Naive thymus-derived CD8-positive, alpha-beta T cell (primary cell): ENCODE measurements at regions not wholly inside any gene's neighbourhood (a gene's known extent, or its start where the extent isn't known, plus 50 kb on each side); places are given as distances from the start of the nearest gene placed in this dataset.
A peak's percentile ranks its signal among the peaks of the same experiment; 100 is the strongest.

Experiments
- ATAC-seq, 2 donors: fragments of 150-1000 bp; cut with Tn5 transposase in 1 of 2; sonication (Bioruptor Pico), chemical (Tn5 transposase) in 1 of 2; 1 replicate in 1 of 2; 2 replicates in 1 of 2; pipeline ENCODE4 v1.10.0; 2021; ENCODE audit warnings: mild to moderate bottlenecking in 2 of 2, moderate library complexity in 2 of 2
- POLR2A ChIA-PET: fragments of 350-600 bp; sonication (Branson Sonifier 250); formaldehyde crosslinking; loops from one replicate; lab custom pipeline; 2021; ENCODE audit warnings: antibody characterized with exemption; lab: Charles Lee
- DNase-seq, 10 donors: peaks; one replicate each; pipeline versions ENCODE4 v3.0.0 to v3.0.0-alpha.2; 2020 to 2022
- H3K27ac Mint-ChIP-seq, 10 donors: one replicate each; pipeline ENCODE4 v1.8.0; 2020 to 2022; ENCODE audit warnings: mild to moderate bottlenecking in 10 of 10, mixed read lengths in 10 of 10, moderate library complexity in 4 of 10, inconsistent platforms in 1 of 10
- H3K27me3 Mint-ChIP-seq, 5 donors: one replicate each; pipeline ENCODE4 v1.8.0; 2021 to 2022; ENCODE audit warnings: mixed read lengths in 5 of 5
- H3K36me3 Mint-ChIP-seq, 3 donors: one replicate each; pipeline ENCODE4 v1.8.0; 2020 to 2022; ENCODE audit warnings: mixed read lengths in 3 of 3, mild to moderate bottlenecking in 2 of 3, inconsistent platforms in 1 of 3
- H3K4me1 Mint-ChIP-seq, 4 donors: one replicate each; pipeline ENCODE4 v1.8.0; 2021 to 2022; ENCODE audit warnings: mixed read lengths in 4 of 4
- H3K4me3 Mint-ChIP-seq, 10 donors: one replicate each; pipeline ENCODE4 v1.8.0; 2020 to 2022; ENCODE audit warnings: mild to moderate bottlenecking in 10 of 10, mixed read lengths in 10 of 10, moderate library complexity in 6 of 10, inconsistent platforms in 1 of 10
- H3K9me3 Mint-ChIP-seq, 9 donors: one replicate each; pipeline ENCODE4 v1.8.0; 2020 to 2022; ENCODE audit warnings: mixed read lengths in 9 of 9, mild to moderate bottlenecking in 3 of 9, inconsistent platforms in 1 of 9, moderate library complexity in 1 of 9

GRCh38 chr4:54505996-54506395 is 151.8 kb upstream of the KIT start:
- no peak overlapping the region for H3K27ac Mint-ChIP-seq
- no peaks in the 10 kb centered on the region for H3K4me1 Mint-ChIP-seq
- ATAC-seq = no peak
- no peak overlapping the region for H3K4me3 Mint-ChIP-seq
- POLR2A ChIA-PET = no interaction called here
- peaks cover 0 to 10% (median 5%) of the 10 kb centered on the region in 5 donors for H3K27me3 Mint-ChIP-seq
- no peak for DNase-seq
- H3K36me3 Mint-ChIP-seq = peaks cover 0 to 6% (median 0%) of the 10 kb centered on the region in 3 donors
- peaks cover 0 to 23% (median 6%) of the 10 kb centered on the region in 9 donors for H3K9me3 Mint-ChIP-seq

GRCh38 chr4:54509057-54509456 is 148.7 kb upstream of the KIT start:
- Mint-ChIP-seq H3K9me3 (peaks cover 0 to 23% (median 6%) of the 10 kb centered on the region in 9 donors), H3K4me1 (peaks cover 0 to 2% (median 0%) of the 10 kb centered on the region in 4 donors), H3K27me3 (peaks cover 0 to 8% (median 3%) of the 10 kb centered on the region in 5 donors), H3K27ac (no peak overlapping the region), H3K36me3 (peaks cover 0 to 6% (median 0%) of the 10 kb centered on the region in 3 donors), H3K4me3 (no peak overlapping the region)
- POLR2A ChIA-PET = no interaction called here
- no peak for ATAC-seq
- no peak for DNase-seq

GRCh38 chr4:54513204-54513603 is 144.6 kb upstream of the KIT start:
- POLR2A ChIA-PET = no interaction called here
- H3K27me3 Mint-ChIP-seq = peaks cover 0 to 6% (median 3%) of the 10 kb centered on the region in 5 donors
- peaks cover 0 to 3% (median 0%) of the 10 kb centered on the region in 9 donors for H3K9me3 Mint-ChIP-seq
- DNase-seq (no peak), ATAC-seq (no peak)
- H3K4me3 Mint-ChIP-seq = no peak overlapping the region
- H3K4me1 Mint-ChIP-seq = peaks cover 0 to 2% (median 0%) of the 10 kb centered on the region in 4 donors
- no peaks in the 10 kb centered on the region for H3K36me3 Mint-ChIP-seq
- H3K27ac Mint-ChIP-seq = no peak overlapping the region

DNA sequence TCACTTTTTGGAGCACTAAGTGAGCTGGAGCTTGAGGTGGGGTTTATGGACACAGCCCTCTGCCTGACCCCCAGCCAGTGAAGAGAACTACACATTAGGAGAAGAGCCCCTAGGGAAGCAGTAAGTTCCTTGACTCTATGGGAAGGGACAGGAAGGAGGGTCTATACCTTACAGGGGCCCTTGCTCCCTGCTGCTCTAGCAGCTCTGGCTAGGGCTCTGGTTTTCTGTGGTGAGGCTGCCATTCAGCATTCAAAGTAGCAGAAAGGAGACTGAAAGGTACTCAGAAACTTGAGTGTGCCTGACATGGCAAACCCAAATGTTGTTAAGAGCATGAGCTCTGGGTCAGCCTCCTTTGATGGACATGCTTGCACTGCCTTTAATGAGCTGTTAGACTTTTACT is 144.0 kb upstream of the KIT start:
- peaks cover 0 to 3% (median 0%) of the 10 kb centered on the region in 9 donors for H3K9me3 Mint-ChIP-seq
- DNase-seq (no peak), ATAC-seq (no peak)
- no peaks in the 10 kb centered on the region for H3K36me3 Mint-ChIP-seq
- peaks cover 0 to 2% (median 0%) of the 10 kb centered on the region in 4 donors for H3K4me1 Mint-ChIP-seq
- no peak overlapping the region for H3K27ac Mint-ChIP-seq
- H3K27me3 Mint-ChIP-seq = peaks cover 0 to 6% (median 3%) of the 10 kb centered on the region in 5 donors
- H3K4me3 Mint-ChIP-seq = no peak overlapping the region
- POLR2A ChIA-PET = no interaction called here

- Mint-ChIP-seq H3K27me3 (peaks cover 0 to 6% (median 1%) of the 10 kb centered on the region in 5 donors), H3K36me3 (no peaks in the 10 kb centered on the region), H3K4me1 (peaks cover 0 to 2% (median 0%) of the 10 kb centered on the region in 4 donors), H3K4me3 (no peak overlapping the region), H3K27ac (no peak overlapping the region), H3K9me3 (peaks cover 0 to 3% (median 0%) of the 10 kb centered on the region in 9 donors)
- no peak for ATAC-seq
- POLR2A ChIA-PET = no interaction called here
- no peak for DNase-seq
Measured at GRCh38 chr4:54516556-54517215, 141.1 kb upstream of the KIT start.

- no peak overlapping the region for H3K27ac Mint-ChIP-seq
- H3K4me3 Mint-ChIP-seq = no peak overlapping the region
- no peaks in the 10 kb centered on the region for H3K36me3 Mint-ChIP-seq
- DNase-seq (no peak), ATAC-seq (no peak)
- no peaks in the 10 kb centered on the region for H3K4me1 Mint-ChIP-seq
- peaks cover 0 to 3% (median 0%) of the 10 kb centered on the region in 5 donors for H3K27me3 Mint-ChIP-seq
- H3K9me3 Mint-ChIP-seq = peaks cover 0 to 3% (median 0%) of the 10 kb centered on the region in 9 donors
- POLR2A ChIA-PET = no interaction called here
Measured at GRCh38 chr4:54517781-54518444, 139.8 kb upstream of the KIT start.

DNA sequence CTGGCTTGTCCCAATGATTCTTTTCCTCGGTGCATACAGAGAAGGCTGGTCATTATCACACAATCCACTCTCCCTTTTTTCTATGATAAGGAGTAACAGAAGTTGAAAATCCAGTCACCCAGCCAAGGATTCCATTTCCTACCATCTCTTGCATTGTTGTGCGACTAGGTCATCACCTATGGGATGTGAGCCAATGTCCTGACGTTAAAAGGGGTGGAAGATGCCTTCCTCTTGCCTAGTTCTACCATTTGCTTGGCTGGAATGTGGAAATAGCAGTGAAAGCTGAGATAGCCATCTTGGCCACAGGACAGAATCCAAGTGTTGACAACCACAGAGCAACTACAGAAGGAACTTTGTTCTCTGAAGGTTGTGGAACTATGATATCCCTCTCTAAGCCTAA is 132.2 kb upstream of the KIT start:
- no peaks in the 10 kb centered on the region for H3K4me1 Mint-ChIP-seq

DNA sequence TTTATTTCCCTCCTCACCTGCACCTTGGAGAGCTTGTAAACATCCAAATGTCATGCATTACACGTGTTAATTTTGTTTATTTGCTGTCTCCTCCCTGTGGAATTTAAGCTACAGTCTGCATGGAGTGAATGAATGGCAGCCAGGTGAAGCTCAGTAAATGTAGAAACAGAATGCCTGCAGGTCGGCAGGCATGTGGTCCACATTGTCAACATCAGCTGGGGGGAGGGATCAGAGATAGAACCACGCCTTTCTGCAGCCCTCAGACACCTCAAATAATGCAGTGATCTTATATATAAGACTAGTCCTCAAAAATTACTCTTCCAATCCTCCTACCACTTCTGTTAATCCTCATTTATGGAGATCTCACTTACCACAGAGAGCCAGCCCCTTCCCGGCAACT is 131.2 kb upstream of the KIT start:
- Mint-ChIP-seq H3K27ac (no peak overlapping the region), H3K4me3 (no peak overlapping the region), H3K36me3 (no peaks in the 10 kb centered on the region), H3K9me3 (peaks cover 0 to 4% (median 0%) of the 10 kb centered on the region in 9 donors), H3K27me3 (peaks cover 0 to 3% (median 0%) of the 10 kb centered on the region in 5 donors), H3K4me1 (no peaks in the 10 kb centered on the region)
- POLR2A ChIA-PET = no interaction called here
- no peak for ATAC-seq
- DNase-seq = no peak

More for the DNA sequence above, 132.2 kb upstream of the KIT start:
- H3K27me3 Mint-ChIP-seq = peaks cover 0 to 3% (median 0%) of the 10 kb centered on the region in 5 donors
- H3K4me3 Mint-ChIP-seq = no peak overlapping the region
- no peak for ATAC-seq
- POLR2A ChIA-PET = no interaction called here
- no peak overlapping the region for H3K27ac Mint-ChIP-seq
- no peaks in the 10 kb centered on the region for H3K36me3 Mint-ChIP-seq
- no peak for DNase-seq
- H3K9me3 Mint-ChIP-seq = peaks cover 0 to 4% (median 0%) of the 10 kb centered on the region in 9 donors

GRCh38 chr4:54527532-54527931 is 130.2 kb upstream of the KIT start:
- ATAC-seq = no peak
- no peak overlapping the region for H3K27ac Mint-ChIP-seq
- no peaks in the 10 kb centered on the region for H3K36me3 Mint-ChIP-seq
- H3K9me3 Mint-ChIP-seq = peaks cover 0 to 4% (median 0%) of the 10 kb centered on the region in 9 donors
- DNase-seq = no peak
- no peak overlapping the region for H3K4me3 Mint-ChIP-seq
- POLR2A ChIA-PET = no interaction called here
- no peaks in the 10 kb centered on the region for H3K4me1 Mint-ChIP-seq
- H3K27me3 Mint-ChIP-seq = peaks cover 0 to 3% (median 0%) of the 10 kb centered on the region in 5 donors

DNA sequence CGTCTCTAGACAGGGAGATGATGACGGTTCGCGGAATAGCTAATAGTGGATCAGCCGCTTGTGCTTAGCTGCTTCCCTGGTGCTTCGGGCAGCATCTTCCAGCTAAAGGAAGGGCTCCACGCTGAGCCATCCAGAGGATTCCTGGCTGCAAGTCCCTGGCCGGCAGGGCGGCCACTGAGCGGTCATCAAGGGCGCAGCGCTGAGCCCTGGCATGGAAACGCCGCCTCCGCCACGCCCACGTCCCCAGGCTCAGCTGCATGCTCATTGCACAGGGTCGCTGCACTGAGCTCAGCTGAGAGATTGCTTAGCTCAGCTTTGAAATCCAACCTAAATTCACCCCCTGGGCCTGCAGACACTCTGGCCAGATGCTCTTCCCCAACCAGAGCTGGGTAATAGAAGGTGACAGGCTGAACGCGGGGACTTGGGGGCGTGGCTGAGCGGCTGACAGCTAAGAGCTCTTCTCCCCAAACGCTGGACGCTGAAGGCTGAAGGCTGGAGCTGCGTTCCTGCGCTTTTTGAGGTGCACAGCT is 118.2 kb upstream of the KIT start:
- peak overlapping the region in 1 of 10 donors; percentile 31 for H3K27ac Mint-ChIP-seq
- H3K27me3 Mint-ChIP-seq = peaks cover 5 to 29% (median 21%) of the 10 kb centered on the region in 5 donors
- no peaks in the 10 kb centered on the region for H3K36me3 Mint-ChIP-seq
- peak overlapping the region in 6 of 10 donors; percentile 12 to 49 (median 26) for H3K4me3 Mint-ChIP-seq
- peaks cover 2 to 11% (median 3%) of the 10 kb centered on the region in 4 donors for H3K4me1 Mint-ChIP-seq
- DNase-seq (no peak), ATAC-seq (no peak)
- POLR2A ChIA-PET = no interaction called here
- peaks cover 0 to 5% (median 0%) of the 10 kb centered on the region in 9 donors for H3K9me3 Mint-ChIP-seq

DNA sequence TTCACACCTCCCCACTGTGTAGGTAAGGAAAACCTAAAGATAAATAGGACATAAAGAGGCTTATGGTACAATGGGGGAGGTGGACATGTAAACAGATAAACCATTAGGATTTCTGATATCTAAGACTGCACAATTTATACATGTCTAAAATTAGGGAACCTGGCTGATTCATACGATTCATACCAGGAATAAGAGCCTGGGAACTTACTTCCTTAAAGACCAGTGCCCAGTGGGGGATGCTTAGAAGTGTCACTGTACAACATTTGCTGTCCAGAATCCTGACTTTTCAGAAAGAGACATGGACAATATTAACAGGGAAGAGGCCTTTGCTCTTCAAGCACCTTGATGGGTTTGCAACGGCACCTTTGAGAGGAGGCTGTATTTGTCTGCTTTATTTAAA is 116.8 kb upstream of the KIT start:
- no peak for ATAC-seq
- no peak overlapping the region for H3K4me3 Mint-ChIP-seq
- H3K27ac Mint-ChIP-seq = no peak overlapping the region
- H3K9me3 Mint-ChIP-seq = no peaks in the 10 kb centered on the region
- POLR2A ChIA-PET = no interaction called here
- no peaks in the 10 kb centered on the region for H3K36me3 Mint-ChIP-seq
- peaks cover 2 to 11% (median 3%) of the 10 kb centered on the region in 4 donors for H3K4me1 Mint-ChIP-seq
- no peak for DNase-seq
- peaks cover 4 to 29% (median 16%) of the 10 kb centered on the region in 5 donors for H3K27me3 Mint-ChIP-seq

DNA sequence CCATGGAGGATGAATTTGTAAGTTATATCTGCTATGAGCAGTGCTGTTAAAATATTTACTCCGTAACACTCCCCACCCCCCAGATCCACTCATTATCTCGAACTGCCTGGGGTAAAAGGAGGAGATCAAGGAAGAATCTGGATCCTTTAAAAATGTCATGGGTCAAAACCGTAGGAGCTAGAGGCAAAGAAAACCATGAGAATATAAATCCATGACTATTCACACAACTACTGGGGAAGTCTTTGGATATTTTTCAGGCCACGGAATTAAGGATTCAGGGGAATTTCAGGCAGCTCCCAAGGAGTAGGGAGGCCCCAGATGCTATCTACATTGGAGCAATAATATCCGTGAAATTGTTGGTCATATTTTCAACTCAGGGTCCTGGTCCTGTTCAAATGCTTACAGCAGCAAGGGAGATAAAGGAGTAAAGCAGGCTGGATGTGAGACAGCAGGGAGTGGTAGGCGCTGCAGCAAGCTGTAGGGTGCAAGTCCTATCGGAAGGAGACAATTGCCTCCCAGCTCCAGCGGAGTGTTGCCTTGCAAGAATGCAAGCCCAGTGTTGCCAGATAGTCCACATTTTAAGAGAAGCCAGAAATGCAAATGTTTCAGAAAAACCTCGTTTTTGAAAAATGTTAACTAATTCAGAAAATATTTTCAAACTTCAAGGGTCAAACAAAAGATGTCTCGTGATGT is 116.2 kb upstream of the KIT start:
- no peaks in the 10 kb centered on the region for H3K9me3 Mint-ChIP-seq
- ATAC-seq (no peak), DNase-seq (no peak)
- no peak overlapping the region for H3K27ac Mint-ChIP-seq
- POLR2A ChIA-PET = no interaction called here
- peaks cover 4 to 29% (median 16%) of the 10 kb centered on the region in 5 donors for H3K27me3 Mint-ChIP-seq
- H3K4me1 Mint-ChIP-seq = peaks cover 2 to 11% (median 3%) of the 10 kb centered on the region in 4 donors
- no peak overlapping the region for H3K4me3 Mint-ChIP-seq
- H3K36me3 Mint-ChIP-seq = no peaks in the 10 kb centered on the region

GRCh38 chr4:54542119-54542438 is 115.7 kb upstream of the KIT start:
- no peaks in the 10 kb centered on the region for H3K9me3 Mint-ChIP-seq
- no peak for DNase-seq
- POLR2A ChIA-PET = no interaction called here
- peaks cover 2 to 11% (median 3%) of the 10 kb centered on the region in 4 donors for H3K4me1 Mint-ChIP-seq
- H3K4me3 Mint-ChIP-seq = no peak overlapping the region
- ATAC-seq = no peak
- no peaks in the 10 kb centered on the region for H3K36me3 Mint-ChIP-seq
- no peak overlapping the region for H3K27ac Mint-ChIP-seq
- peaks cover 4 to 29% (median 16%) of the 10 kb centered on the region in 5 donors for H3K27me3 Mint-ChIP-seq
